ENCODE measurements at regions not wholly inside any gene's neighbourhood (a gene's known extent, or its start where the extent isn't known, plus 50 kb on each side); places are given as distances from the start of the nearest gene placed in this dataset.
"Not testable (repeated sequence)": the region's sequence is repeated elsewhere in the genome, so short reads cannot be mapped to it uniquely, and the experiment has no call there.

DNA sequence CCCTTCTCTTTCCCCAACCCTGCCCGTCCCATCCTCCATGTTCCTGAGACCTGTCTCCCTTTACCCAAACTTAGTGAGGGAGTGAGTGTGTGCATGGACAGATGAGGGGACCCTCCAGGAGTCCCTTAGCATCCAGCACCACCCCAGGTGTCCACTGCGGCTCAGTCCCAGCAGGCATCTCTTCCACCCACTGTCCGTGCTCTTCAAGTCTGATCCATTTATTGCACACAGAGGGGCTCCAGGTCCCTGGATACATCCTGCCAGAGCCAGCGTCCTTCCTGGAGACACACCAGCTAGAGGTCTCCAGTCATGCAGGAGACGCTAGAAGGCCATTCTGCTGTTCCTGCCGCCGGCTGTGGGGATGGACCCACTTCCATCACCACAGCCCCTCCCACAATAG is 239.2 kb downstream of the ADGRD1 start:
- no peak for DNase-seq (ENCODE audit: low spot score)

DNA sequence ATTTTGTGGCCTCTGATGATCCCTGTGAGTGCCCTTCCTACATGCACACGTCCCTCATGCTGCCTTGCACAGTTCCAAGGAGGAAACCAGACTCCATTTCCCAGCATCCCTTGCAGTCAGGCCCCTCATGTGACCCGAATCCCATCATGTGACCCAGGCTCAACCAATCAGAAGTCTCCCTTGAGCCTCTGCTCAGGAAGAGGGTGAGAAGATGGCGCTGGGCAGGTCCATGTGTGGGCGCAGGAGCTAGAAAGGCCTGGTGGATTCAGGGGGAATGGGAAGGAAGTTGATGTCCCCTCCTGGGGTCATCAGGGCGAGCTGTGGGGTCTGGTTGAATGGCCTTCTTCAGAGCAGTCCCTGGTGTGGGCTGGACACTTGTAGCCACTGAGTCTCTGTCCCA is 240.5 kb downstream of the ADGRD1 start:
- no peak for DNase-seq (ENCODE audit: low spot score)

GRCh38 chr12:131195796-131196195 is 242.1 kb downstream of the ADGRD1 start:
- DNase-seq (ENCODE audit: low spot score): no peak

GRCh38 chr12:131196220-131196619 is 242.5 kb downstream of the ADGRD1 start:
- DNase-seq (ENCODE audit: low spot score): no peak

DNA sequence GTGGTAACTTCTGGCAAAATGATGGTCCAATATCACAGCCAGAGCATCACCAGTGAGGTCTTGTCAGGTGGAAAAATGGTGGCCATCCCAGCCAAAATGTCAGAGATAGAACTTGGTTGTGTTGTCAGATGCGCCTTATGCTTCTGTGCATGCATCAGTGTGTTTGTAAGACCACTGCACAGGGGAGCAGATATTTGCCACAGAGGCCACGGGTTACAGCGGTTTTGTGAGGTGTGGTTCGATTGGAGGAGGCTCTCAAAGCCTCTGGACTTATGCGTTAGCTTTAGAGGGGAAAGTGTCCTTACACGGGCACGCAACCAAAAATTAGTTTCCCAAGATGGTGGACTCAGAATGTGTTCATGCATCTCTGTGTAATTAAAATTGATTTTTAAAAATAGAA is 243.8 kb downstream of the ADGRD1 start:
- DNase-seq (ENCODE audit: low spot score): no peak

DNA sequence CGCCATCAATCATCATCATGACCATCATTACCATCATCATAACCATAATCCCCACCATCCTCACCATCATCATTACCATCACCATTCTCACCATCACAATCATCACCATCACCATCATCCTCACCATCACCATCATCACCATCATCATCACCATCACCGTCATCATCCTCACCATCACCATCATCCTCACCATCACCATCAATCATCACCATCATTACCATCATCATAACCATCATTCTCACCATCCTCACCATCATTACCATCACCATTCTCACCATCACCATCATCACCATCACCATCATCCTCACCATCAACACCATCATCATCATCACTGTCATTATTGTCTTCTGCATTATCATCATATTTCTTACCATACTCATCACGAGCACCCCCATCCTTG is 245.5 kb downstream of the ADGRD1 start:
- no peak for DNase-seq (ENCODE audit: low spot score)

GRCh38 chr12:131201912-131202311 is 248.2 kb downstream of the ADGRD1 start:
- not testable (repeated sequence) for DNase-seq (ENCODE audit: low spot score)

DNA sequence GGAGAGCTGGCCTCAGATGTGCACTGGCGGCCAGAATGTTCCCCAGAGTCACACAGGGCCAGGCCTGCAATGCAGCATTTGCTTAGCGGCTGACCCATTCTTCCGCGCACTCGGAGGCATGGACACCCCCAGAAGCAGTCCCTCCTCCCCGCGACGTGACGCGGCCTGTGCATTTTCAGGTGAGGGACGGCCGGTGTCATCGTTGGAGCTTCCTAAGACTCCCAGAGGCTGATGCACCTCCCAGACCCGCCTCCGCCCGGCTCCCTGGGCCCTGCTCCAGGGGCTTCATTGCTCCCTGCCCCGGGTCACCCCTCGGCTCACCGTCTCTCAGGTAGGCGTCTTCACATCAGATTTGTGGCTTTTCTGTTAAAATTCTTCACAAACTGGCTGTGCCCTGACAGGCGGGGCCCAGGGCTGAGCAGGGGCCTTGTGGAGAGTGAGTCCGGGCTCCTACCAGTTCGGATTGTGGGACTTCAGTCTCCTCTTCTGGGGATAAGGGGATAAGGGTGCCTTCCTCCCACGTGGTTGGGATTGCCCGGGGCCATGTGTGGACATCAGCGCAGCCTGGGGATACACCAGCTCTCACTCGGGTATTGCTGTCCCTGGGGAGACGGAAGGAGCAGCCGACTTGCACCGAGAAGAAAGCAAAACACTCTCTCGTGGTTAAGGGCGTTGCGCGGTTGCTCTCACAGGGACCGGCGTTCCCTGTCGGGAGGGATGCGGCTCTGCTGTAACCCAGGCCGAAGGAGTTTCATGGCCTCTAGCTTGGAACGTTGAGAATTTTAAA is 249.1 kb downstream of the ADGRD1 start:
- no peak for DNase-seq (ENCODE audit: low spot score)

DNA sequence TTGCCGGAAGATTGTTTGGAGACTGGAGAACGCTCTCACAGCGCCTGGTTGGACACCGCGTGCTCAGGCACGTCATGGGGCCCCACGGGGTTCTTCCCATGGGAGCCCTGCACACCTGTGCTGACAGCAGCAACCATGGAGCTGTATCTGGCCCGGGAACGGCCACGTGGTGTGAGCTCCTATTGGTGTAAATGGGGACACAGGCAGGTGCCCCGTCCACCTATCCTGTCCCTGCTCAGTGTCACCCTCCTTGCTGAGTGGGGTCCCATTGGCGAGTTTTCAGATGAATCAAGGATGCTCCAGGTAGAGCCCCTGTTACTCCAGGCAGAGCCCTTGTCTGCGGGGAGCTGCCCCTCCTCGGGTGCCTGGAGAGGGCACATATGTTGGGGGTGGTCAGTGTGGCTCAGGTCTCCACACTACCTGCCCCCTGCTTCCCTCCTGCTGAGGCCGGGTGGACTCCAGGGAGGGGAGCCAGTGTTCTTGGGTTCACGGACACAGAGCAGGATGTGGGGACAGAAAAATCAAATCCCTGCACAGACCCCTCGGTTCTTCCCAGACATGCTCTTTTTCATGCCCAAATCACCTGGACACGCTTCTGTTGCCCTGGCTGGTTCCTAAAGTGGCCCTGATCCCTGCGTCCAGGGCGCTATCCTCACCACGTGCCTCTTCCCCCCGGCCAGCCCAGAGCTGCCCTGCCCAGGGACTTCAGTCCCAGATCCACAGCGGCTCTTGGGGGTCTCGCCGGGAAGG is 250.1 kb downstream of the ADGRD1 start:
- no peak for DNase-seq (ENCODE audit: low spot score)

- DNase-seq (ENCODE audit: low spot score): no peak
Observed at GRCh38 chr12:131204416-131205274, 250.9 kb downstream of the ADGRD1 start.

GRCh38 chr12:131205275-131205933 is 251.7 kb downstream of the ADGRD1 start:
- DNase-seq (ENCODE audit: low spot score): not testable (repeated sequence)

DNA sequence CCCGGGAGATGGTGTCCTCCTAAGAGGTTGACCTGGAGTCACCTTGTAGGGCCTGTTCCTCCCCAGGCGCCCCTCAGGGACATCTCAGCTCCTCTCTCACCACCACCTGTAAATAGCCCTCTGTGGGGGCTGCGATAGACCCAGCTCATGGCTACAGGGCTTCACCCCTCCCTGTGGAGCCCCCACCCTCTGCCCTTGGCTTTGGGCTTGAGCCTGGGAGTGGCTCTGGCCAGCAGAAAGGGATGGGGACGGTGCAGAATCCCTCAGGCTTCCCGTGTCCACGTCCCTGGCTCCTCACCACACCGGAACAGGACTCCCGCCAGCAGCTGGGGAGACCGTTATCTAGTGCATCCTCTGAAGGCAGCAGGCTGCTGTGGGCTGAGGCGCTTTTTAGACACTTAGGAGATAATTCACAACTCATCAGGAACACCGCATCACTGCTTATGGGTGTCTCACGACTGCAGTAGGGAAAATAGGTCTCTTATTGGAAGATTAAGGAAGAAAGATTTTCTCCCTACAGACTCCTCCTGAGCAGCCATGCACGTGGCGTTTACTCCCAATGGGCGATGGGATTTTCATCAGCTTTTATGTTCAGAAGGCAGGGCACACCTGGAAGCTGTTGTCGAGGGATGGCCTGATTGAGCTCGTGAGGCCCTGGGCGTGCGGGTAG is 253.1 kb downstream of the ADGRD1 start:
- DNase-seq (ENCODE audit: low spot score): not testable (repeated sequence)

GRCh38 chr12:131207300-131207660 is 253.6 kb downstream of the ADGRD1 start:
- not testable (repeated sequence) for DNase-seq (ENCODE audit: low spot score)

DNA sequence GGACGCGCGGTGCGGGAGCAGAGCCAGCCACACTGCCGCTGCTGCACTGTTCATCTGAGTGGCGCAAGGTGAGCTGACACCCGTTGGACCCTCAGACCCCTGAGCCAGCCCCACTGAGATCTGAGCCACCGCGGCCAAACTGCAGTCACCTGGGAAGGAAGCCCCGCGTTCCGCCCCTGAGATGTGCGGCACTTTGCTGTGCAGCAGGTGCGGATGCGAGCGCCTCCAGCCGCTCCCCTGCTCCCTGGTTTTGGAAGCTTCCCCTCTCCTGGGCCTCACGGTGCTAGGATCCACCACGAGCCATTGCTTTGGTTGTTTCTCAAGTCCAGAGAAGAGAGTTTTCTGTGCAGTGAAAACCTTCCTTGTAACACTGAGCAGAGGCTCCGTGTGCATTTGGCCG is 254.1 kb downstream of the ADGRD1 start:
- not testable (repeated sequence) for DNase-seq (ENCODE audit: low spot score)

DNA sequence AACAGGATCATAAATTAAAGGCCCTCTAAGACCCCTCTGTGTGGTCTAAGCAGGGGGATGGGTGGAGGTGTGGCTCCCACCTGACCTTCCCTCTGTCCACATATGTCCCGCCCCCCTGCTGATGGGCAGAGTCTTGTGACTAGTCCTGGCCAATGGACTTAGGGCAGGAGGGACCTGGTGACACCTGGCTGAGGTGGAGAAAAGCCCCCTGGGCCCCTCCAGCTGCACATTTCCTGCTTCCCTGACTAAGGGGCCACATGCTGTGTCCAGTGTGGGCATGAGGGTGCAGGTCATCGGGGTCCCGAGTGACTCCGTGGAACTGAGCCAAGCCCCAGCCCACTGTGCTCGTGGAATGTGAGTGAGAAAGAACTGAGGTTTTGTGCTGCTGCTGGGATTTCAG is 254.7 kb downstream of the ADGRD1 start:
- DNase-seq (ENCODE audit: low spot score): no peak

DNA sequence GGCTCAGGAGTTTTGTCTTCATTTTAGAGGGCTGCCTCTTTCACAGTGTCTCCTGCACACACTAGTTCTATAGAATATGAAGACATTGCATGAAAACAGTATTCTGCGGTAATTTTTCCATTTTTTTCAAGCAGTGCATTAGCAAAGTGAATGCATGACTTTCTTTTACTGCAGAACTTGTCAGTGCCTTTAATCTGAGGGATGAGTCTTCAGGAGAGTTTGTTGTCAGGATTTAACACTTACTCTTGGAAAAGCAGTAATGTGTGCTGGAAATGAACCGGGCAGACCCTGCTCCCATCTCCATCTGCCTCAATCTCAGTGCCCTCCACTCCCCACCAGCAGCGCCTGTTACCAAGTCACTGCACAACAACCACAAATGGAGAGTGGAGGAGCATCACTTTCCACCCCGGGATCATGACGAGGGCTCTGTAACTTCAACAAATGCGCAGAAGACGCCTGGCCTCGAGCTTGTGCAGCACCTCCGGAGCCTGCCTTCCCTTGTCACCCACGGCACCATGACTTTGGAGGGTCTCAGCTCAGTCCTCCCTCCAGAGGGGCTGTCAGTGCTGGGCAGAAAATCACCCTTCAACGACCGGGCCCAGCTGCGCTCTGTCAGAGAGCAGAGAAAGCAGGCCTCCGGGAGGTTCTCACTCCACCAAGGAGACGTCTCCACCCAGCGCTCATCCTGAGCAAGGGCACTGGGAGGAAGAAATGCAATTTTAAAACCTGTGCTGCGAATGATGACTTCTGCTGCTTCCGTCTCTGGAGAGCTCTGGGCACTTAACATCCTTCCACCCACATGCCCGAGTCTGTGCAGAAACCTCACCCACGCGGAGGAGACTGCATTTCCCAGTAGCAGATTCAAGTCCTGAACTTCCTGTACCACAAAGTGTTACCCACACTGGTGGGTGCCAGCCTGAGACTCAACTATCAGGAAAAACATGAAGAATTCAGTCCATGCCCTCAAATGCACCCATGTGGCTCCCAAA is 255.7 kb downstream of the ADGRD1 start:
- DNase-seq (ENCODE audit: low spot score): no peak

DNA sequence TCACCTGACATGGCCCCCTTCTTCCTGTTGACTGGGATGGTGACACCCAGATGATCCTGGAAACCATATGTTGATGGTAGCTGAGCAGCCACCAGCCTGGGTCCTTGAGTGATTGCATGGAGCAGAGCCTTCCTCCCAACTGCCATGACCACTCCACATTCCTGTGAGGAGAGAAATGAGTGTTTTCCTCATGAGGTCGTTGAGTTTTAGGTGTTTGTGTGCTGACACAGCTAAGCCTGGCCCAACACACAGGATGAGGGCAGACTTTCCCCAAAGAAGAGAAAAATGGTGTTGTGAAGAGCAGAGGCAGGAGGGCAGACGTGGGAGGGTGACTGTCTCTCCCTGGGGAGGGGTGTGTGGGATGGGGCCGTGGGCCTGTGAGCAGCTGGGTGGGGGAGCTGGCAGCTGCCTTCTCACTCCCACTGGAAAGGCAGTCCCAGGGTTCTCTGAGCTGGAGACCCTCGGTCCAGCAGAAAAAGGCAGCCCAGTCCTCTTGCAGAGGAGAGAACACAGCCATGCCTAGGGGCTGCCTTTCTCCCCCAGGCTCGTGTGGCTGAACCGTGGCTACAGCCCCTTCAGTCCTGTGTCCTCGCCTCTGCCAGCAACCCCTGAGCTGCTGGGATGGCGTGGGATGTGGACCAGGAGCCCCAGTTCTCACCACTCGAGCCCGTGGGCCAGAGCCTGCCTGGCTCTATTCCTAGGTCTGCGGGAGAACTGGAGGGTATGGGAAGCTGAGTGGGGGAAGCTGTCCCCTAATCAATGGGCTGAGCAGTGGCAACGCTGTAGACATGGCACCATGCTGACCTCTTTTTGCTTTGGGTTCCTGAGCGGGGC is 257.0 kb downstream of the ADGRD1 start:
- no peak for DNase-seq (ENCODE audit: low spot score)

DNA sequence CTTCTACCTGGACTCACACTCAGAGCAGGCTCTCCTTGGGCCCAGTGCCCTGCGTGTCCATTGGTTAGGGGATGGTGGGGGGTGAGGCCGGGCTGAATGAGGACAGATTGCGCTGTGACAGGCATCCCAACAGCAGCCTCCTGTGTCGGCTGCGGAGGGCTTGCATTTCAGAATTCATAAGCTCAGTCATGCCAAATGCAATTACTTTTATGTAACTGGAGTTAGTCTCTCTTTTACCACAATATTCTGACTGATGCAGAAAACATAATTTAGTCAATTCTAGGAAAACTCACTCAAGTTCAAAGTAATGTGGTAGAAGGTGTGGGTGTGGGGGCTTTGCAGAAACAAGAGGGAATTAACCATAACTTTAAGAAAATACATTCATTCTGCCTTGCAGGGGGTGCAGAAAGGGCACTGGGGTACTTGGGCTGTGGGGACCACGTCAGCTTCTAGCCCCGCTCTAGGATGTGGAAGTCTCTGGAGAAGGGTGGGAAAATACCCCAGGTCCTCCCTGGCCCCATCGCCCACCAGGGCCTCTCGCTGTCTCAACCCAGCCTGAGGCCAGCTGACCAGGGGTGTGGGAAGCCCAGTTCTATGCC is 257.7 kb downstream of the ADGRD1 start:
- DNase-seq (ENCODE audit: low spot score): no peak

DNA sequence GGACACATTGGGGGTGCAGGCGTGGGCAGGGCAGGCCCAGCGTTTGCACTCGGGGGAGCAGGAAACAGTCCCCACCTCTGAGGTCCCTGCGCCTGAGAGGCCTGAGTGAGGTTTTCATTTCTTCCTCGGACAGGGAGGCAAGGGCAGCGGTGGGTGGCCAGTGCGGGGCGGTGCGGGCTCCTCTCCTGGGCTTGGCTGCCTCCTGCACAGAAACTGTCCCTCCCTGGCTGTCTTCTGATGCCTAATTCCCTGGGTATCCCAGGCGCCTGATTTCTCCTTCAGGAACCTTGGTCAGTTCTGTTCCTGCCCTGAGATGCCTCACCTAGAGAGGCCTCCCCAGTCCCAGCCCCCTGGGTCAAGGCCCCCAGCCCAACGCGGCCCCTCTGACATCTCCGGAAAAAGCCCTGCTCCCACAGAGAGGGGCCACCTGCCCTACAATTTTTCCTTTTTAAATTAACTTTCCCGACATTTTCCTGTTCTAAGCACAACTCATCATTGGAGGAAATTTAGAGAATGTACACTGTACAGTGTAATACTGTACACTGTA is 260.3 kb downstream of the ADGRD1 start:
- no peak for DNase-seq (ENCODE audit: low spot score)

All from AG20443 (cell line).